ENCODE measurements at regions not wholly inside any gene's neighbourhood (a gene's known extent, or its start where the extent isn't known, plus 50 kb on each side); places are given as distances from the start of the nearest gene placed in this dataset.

DNA sequence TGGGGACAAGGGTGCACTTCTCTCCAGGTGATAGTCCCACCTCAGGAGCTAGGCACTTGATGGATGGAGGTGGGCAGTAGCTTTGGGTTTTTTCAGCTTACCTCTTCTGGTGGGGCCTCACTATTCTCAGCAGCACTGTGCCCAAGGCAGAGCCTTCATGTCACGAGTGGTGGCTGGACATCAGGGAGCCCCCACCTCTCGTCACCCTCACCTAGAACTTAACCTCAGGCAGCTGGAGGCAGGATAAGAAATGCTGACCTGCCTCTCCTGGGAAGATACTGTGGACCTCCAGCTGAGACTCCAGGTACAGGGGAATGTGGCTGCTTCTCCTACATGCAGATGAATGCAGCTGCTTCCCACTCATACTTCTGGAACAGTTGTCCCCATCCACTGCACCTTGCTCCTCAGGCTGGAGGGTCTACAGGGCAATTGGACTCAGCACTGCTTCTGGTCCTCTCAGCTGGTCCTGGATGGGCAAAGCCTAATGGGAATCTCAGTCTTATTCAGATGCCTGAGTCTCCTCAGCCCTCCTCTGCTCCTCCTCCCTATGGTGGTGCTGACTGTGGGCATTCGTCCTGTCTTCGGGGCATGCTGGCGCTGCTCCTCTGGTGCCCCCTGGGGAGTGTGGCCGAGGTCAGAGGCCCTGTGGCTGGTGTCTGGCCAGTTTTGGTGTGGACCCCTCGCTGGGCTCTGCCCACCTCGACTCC lies 129.9 kb downstream of the KLF13 start:
- DNase-seq (ENCODE audit: low read depth, low spot score), result no peak

DNA sequence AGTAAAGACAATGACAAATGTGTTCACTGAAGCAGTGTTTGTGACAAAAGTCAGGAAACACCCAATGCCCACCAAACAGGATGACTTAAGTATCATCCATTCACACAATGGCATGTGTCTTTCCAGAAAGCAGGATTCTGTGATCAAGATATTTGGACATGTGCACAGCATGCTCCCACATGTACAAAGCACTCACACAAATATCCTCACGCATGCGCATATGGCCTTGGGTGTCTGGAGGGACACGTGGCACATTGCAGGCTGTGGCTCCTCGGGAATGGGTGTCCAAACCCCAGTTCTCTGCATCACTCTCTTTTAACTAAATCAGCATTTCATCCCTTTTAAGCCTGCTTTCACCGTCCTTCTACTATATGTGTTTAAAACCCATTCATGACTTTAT lies 130.5 kb downstream of the KLF13 start:
- no peak for DNase-seq (ENCODE audit: low read depth, low spot score)

GRCh38 chr15:31457631-31458526 lies 131.2 kb downstream of the KLF13 start:
- DNase-seq (ENCODE audit: low read depth, low spot score), result peak; percentile 59

GRCh38 chr15:31458596-31459399 lies 132.2 kb downstream of the KLF13 start:
- no peak for DNase-seq (ENCODE audit: low read depth, low spot score)

DNA sequence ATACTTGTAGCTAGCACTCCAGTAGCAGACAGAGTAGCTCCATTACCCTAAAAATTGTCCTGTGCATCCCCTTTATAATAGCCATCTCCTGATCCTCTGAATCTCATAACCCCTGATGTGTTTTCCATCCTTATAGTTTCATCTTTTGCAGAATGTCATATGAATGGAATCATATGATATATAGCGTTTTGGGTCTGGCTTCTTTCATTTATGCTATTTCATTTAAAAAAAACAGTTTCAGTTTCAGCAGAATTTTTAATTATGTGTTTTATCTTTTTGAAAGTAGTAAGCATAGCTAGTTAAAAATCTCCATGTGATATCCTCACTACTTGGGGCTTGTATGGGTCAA lies 132.7 kb downstream of the KLF13 start:
- DNase-seq (ENCODE audit: low read depth, low spot score), result no peak

- no peak for DNase-seq (ENCODE audit: low read depth, low spot score)
These were observed 134.7 kb downstream of the KLF13 start for GRCh38 chr15:31461375-31461774.

GRCh38 chr15:31461911-31462480 lies 135.4 kb downstream of the KLF13 start:
- no peak for DNase-seq (ENCODE audit: low read depth, low spot score)

DNA sequence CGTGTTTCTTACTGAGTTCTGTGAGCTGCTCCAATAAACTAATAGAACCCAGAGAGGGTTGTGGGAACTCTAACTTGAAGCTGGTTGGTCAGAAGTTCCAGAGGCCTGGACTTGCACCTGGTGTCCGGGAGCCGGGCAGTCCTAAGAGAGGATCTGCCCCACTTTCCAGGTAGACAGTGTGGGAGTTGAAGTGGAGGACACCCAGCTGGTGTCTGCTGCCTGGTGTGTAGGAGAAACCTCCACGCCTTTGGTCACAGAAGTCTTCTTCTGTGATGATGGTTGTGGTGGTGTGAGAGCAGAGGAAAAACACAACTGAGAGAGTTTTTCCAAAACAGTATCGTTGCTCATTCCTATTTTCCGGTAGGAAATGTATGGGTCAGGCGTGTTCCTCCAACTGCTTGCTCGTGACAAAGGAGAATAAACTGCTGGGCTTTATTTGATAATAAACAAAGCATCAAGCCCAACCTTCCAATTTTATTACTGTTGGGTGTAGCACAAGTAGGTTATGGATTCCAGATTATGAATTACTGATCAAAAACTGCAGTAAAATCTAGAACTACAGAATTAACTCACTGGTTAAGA lies 137.0 kb downstream of the KLF13 start:
- no peak for DNase-seq (ENCODE audit: low read depth, low spot score)

- DNase-seq (ENCODE audit: low read depth, low spot score), result no peak
These were observed 137.8 kb downstream of the KLF13 start for GRCh38 chr15:31464216-31465082.

- no peak for DNase-seq (ENCODE audit: low read depth, low spot score)
These were observed 138.7 kb downstream of the KLF13 start for GRCh38 chr15:31465083-31465955.

DNA sequence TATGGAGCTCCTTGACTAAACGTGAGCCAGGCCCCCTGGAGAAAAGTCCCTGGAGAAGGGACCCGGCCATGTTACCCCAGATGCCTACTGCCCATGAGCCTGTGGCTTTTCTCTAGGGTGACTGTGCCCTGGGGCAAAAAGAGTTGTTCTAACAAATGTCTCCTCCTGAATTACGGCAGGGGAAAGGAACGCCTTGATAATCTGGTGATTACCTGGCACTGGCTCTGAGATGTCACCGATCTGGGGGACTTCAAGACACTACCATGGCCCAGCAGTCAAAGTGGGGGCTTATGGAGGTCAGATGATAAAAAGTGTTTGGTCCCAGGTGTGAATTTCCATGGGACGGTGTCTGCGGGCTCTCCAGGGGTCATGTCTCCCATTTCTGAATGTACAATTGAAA lies 140.7 kb downstream of the KLF13 start:
- DNase-seq (ENCODE audit: low read depth, low spot score), result no peak

GRCh38 chr15:31468911-31469785 lies 142.5 kb downstream of the KLF13 start:
- DNase-seq (ENCODE audit: low read depth, low spot score), result no peak

GRCh38 chr15:31469786-31470525 lies 143.3 kb downstream of the KLF13 start:
- no peak for DNase-seq (ENCODE audit: low read depth, low spot score)

DNA sequence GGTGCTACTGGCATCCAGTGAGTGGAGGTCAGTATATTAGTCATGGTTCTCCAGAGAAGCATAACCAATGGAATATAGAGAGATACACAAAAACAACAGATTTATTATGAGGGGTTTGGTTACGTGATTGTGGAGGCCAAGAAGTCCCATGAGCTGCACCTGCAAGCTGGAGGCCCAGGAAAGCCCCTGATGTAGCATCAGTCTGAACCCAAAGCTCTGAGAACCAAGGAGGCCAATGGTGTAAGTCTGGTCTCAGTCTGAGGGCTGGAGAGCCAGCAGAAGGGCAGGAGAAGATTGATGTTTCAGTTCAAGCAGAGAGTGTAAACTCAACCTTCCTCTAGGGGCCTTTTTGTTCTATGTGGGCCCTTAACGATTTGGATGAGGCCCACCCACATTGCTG lies 144.1 kb downstream of the KLF13 start:
- DNase-seq (ENCODE audit: low read depth, low spot score), result no peak

DNA sequence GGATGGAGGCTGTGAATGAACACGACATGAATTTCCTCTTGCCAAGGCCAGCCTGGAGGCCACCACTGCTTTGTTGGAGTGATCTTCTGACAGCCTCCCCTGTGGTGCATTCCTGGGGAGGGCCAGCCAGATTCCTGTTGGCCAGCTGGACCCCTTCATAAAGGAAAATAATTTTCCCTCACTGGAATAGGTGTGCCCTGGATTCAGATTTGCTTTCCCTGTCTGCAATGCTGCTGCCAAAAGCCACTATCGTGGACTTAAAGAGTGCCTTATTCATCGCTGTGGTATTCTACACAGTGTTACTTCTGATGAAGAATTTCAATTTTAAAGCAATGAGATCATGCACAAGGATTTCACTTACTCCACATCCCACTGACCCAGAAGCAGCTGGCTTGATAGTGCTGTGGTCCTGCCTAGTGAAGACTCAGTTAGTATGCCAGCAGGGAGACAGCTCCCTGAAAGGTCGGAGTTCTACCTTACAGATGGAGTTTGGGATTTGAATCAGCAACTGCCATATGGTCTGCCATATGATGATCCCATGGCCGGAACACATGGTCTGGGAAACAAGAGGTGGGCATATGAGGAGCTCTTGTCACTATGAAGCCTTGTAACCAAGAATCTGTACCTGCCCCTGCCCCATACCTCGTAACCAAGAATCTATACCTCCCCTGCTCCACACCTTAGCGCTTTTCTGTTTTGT lies 145.2 kb downstream of the KLF13 start:
- DNase-seq (ENCODE audit: low read depth, low spot score), result no peak

DNA sequence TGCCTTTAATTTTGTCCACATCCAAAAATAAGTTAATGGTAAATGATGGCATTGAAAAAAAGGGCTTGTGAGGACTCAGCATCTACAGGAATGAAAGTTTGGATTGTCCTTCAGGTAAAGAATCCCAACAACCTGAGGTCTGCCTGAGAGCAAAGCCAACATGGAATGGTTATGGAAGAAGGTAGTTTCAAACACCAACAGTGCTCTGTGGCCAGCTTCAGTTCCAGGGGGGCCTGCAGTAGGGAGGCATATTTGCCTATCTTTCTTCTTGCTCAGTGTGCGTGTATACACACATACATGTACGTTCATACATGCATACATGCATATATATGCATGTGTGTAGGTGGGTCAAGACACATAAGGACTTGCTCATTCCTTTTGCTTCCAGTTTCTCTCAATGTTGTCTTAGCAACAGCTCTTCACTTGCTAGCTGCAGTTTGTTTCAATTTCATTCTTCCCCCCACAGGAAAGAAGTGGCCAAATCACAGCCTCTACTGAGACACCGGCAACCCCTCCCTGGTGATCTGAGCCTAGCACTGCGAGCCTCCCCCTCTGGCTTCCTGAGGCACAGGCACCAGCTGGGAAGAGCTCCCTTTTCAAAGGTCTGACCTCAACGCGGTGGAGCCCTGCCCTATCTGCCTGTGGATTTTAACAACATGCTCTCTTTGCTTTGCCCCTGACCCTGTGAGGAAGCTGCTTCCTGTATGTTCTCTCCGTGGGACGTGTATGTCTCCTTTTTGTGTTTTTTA lies 146.2 kb downstream of the KLF13 start:
- no peak for DNase-seq (ENCODE audit: low read depth, low spot score)
